K562 (cell line): ENCODE measurements at regions not wholly inside any gene's neighbourhood (a gene's known extent, or its start where the extent isn't known, plus 50 kb on each side); places are given as distances from the start of the nearest gene placed in this dataset.
A peak's percentile ranks its signal among the peaks of the same experiment; 100 is the strongest.

ENCODE experiments used
- ATAC-seq: fragments of 200-7000 bp; cut with Tn5 transposase; 3 replicates; pipeline ENCODE4 v1.9.1; 2020; ENCODE audit warnings: moderate library complexity
- BruUV-seq: library from RNA; stranded (reverse); fragments of 400-500 nt; replicated peaks from 2 replicates; lab custom pipeline; 2021; lab: Mats Ljungman, UMichigan
- CTCF ChIA-PET: fragments of 300-600 bp; formaldehyde crosslinking; extraction: SDS; loops from one replicate; lab custom pipeline; 2021; ENCODE audit warnings: low intra/inter-chr PET ratio; lab: Yijun Ruan, JAX
- POLR2A ChIA-PET: fragments of 300-600, 350-650 bp; sonication (Branson Sonifier 250); formaldehyde crosslinking; extraction: SDS; loops from one replicate; lab custom pipeline; 2021; ENCODE audit warnings: antibody characterized with exemption, inconsistent platforms; lab: Yijun Ruan, JAX
- DNase-seq, 4 experiments: peaks; one replicate each; pipeline versions ENCODE4 v3.0.0 to v3.0.0-alpha.2; 2011 to 2018; ENCODE audit warnings: low spot score in 3 of 4, mixed read lengths in 3 of 4; ENCODE audit errors: extremely low read depth in 1 of 4
- FAIRE-seq: peaks from 2 replicates; lab custom pipeline; 2011; peaks lifted over from hg19 to GRCh38; lab: Jason Lieb, UNC
- H2AFZ ChIP-seq: 2 replicates; pipeline ENCODE4 v1.6.0; 2011; ENCODE audit warnings: low read depth, low read length, control low read depth, inconsistent platforms
- H3K27ac ChIP-seq: fragments of 200-600 bp; 3 replicates; pipeline ENCODE4 v1.8.0; 2011; ENCODE audit warnings: low read depth, mild to moderate bottlenecking, control low read depth, inconsistent platforms, low read length, moderate library complexity, mixed read lengths; ENCODE audit errors: extremely low read depth
- H3K27me3 ChIP-seq, 2 experiments: fragments of 300-600 bp in 1 of 2; 2 replicates in 1 of 2; 3 replicates in 1 of 2; pipeline versions ENCODE4 v1.6.0 to v1.8.0; 2011; ENCODE audit warnings: inconsistent platforms in 2 of 2, low read length in 2 of 2, mild to moderate bottlenecking in 1 of 2, mixed read lengths in 1 of 2, moderate library complexity in 1 of 2; ENCODE audit not compliant: control insufficient read depth in 2 of 2, insufficient read depth in 2 of 2
- H3K36me3 ChIP-seq: fragments of 300-600 bp; 3 replicates; pipeline ENCODE4 v1.8.0; 2011; ENCODE audit warnings: mild to moderate bottlenecking, low read length, inconsistent platforms; ENCODE audit not compliant: control insufficient read depth, insufficient read depth
- H3K4me1 ChIP-seq, 2 experiments: fragments of 200-600 bp in 1 of 2; replicated peaks in 1 of 2; 2 replicates in 1 of 2; 3 replicates in 1 of 2; pipeline versions ENCODE4 v1.5.1 to v1.8.0; 2011; ENCODE audit warnings: inconsistent platforms in 2 of 2, low read length in 2 of 2, mild to moderate bottlenecking in 1 of 2, mixed read lengths in 1 of 2, moderate library complexity in 1 of 2; ENCODE audit not compliant: control insufficient read depth in 2 of 2, insufficient read depth in 2 of 2
- H3K4me2 ChIP-seq: 2 replicates; pipeline ENCODE4 v1.6.1; 2011; ENCODE audit warnings: low read length, control low read depth, inconsistent platforms, mixed read lengths; ENCODE audit not compliant: insufficient read depth
- H3K4me3 ChIP-seq: fragments of 200-600 bp; sonication (generic), shearing (Covaris generic); 2 replicates; pipeline ENCODE4 v1.5.1; 2016; ENCODE audit warnings: control low read depth, inconsistent platforms
- H3K79me2 ChIP-seq: fragments of 200-600 bp; 3 replicates; pipeline ENCODE4 v1.8.0; 2011; ENCODE audit warnings: low read length, inconsistent platforms; ENCODE audit not compliant: control insufficient read depth, insufficient read depth
- H3K9ac ChIP-seq, 2 experiments: 2 replicates each; pipeline versions ENCODE4 v1.6.0 to v1.6.1; 2011; ENCODE audit warnings: low read depth in 2 of 2, low read length in 2 of 2, control low read depth in 1 of 2, inconsistent platforms in 1 of 2, mild to moderate bottlenecking in 1 of 2, mixed read lengths in 1 of 2; ENCODE audit not compliant: insufficient read depth in 1 of 2
- H3K9me1 ChIP-seq: one replicate; pipeline ENCODE4 v1.6.0; 2011; ENCODE audit warnings: inconsistent platforms, mild to moderate bottlenecking, low read length, moderate library complexity; ENCODE audit not compliant: control insufficient read depth, insufficient read depth
- H3K9me3 ChIP-seq: replicated peaks from 2 replicates; pipeline ENCODE4 v1.5.1; 2011; ENCODE audit warnings: low read depth, low read length, inconsistent platforms; ENCODE audit not compliant: control insufficient read depth, insufficient read depth
- H4K20me1 ChIP-seq: replicated peaks from 2 replicates; pipeline ENCODE4 v1.6.1; 2011; ENCODE audit warnings: low read length, inconsistent platforms, mixed read lengths; ENCODE audit not compliant: control insufficient read depth, insufficient read depth
- BRCA1 ChIP-seq, 2 experiments: fragments of 450-650 bp in 1 of 2; sonication (generic) in 1 of 2; formaldehyde crosslinking in 1 of 2; IDR thresholded peaks; 2 replicates each; pipeline versions ENCODE4 v1.5.0 to v1.6.1; 2017 to 2020; ENCODE audit warnings: mild to moderate bottlenecking in 1 of 2, missing genetic modification reagents in 1 of 2
- CTCFL ChIP-seq: IDR thresholded peaks from 2 replicates; pipeline ENCODE4 v1.6.1; 2011; ENCODE audit warnings: borderline replicate concordance, low read depth, mild to moderate bottlenecking, moderate library complexity, low read length; ENCODE audit not compliant: insufficient read depth, poor library complexity, severe bottlenecking
- FOXM1 ChIP-seq, 2 experiments: fragments of 450-650 bp in 1 of 2; sonication (generic) in 1 of 2; formaldehyde crosslinking in 1 of 2; IDR thresholded peaks; 2 replicates each; pipeline versions ENCODE4 v1.6.1 to v1.9.0; 2017 to 2022; ENCODE audit warnings: low read depth in 2 of 2, mild to moderate bottlenecking in 2 of 2, missing genetic modification reagents in 1 of 2, moderate library complexity in 1 of 2
- NFYB ChIP-seq: IDR thresholded peaks from 2 replicates; pipeline ENCODE4 v1.6.1; 2011; ENCODE audit warnings: mild to moderate bottlenecking, moderate library complexity; ENCODE audit not compliant: insufficient read length; ENCODE audit errors: extremely low read depth
- OTX1 ChIP-seq: fragments of 450-650 bp; formaldehyde crosslinking; IDR thresholded peaks from 2 replicates; pipeline ENCODE4 v1.4.0; 2022; ENCODE audit warnings: mild to moderate bottlenecking
- PKNOX1 ChIP-seq: fragments of 450-650 bp; IDR thresholded peaks from 2 replicates; pipeline ENCODE4 v1.6.1; 2016
- RBM14 ChIP-seq: fragments of 200-400 bp; formaldehyde crosslinking; IDR thresholded peaks from 2 replicates; pipeline ENCODE4 v1.6.1; 2018; ENCODE audit warnings: low read depth, mild to moderate bottlenecking, low read length, moderate library complexity, borderline replicate concordance; ENCODE audit not compliant: insufficient read depth
- SIN3A ChIP-seq, 2 experiments: fragments of 150-350 bp in 1 of 2; IDR thresholded peaks; 2 replicates each; pipeline ENCODE4 v1.6.1; 2011 to 2016; ENCODE audit warnings: borderline replicate concordance in 2 of 2, low read depth in 2 of 2, low read length in 2 of 2, mild to moderate bottlenecking in 2 of 2, moderate library complexity in 2 of 2; ENCODE audit not compliant: control insufficient read depth in 1 of 2
- SP2 ChIP-seq: IDR thresholded peaks from 2 replicates; pipeline ENCODE4 v1.6.1; 2011; ENCODE audit warnings: mild to moderate bottlenecking, low read depth, low read length, moderate library complexity; ENCODE audit not compliant: poor library complexity, severe bottlenecking; ENCODE audit errors: extremely low read depth
- ZNF583 ChIP-seq: fragments of 250-450 bp; sonication (Bioruptor Pico); IDR thresholded peaks from 2 replicates; pipeline ENCODE4 v1.4.0; 2020
- ZNF766 ChIP-seq: fragments of 200-800 bp; sonication (Bioruptor generic); conservative IDR thresholded peaks from 2 replicates; pipeline ENCODE4 v1.6.1; 2016; ENCODE audit warnings: missing genetic modification characterization, missing compliant biosample characterization
- WGBS: fragments of 100-300 bp; shearing (Covaris generic); methylation state at CpG from one replicate; pipeline ENCODE4 v1.1.6; 2016; ENCODE audit warnings: low coverage, mixed read lengths; ENCODE audit not compliant: insufficient coverage; ENCODE audit errors: missing lambda C conversion rate; 5-methylcytosine and 5-hydroxymethylcytosine counted together
- in situ Hi-C: fragments of 300-500 bp; cut with MboI; formaldehyde crosslinking; loops from 4 replicates; pipeline ENCODE4 v1.15.0; 2018; ENCODE audit warnings: inconsistent platforms, mixed read lengths
- intact Hi-C: fragments of 100-400 bp; cut with micrococcal nuclease; formaldehyde crosslinking; loops from 2 replicates; pipeline ENCODE4 v1.14.2; 2022
- TF ChIP-seq, protein P1 (sequence below), 2 experiments: fragments of 450-650 bp; conservative IDR thresholded peaks; 2 replicates each; pipeline ENCODE4 v1.6.1; 2017; ENCODE audit warnings: mild to moderate bottlenecking in 2 of 2, moderate library complexity in 2 of 2

DNA sequence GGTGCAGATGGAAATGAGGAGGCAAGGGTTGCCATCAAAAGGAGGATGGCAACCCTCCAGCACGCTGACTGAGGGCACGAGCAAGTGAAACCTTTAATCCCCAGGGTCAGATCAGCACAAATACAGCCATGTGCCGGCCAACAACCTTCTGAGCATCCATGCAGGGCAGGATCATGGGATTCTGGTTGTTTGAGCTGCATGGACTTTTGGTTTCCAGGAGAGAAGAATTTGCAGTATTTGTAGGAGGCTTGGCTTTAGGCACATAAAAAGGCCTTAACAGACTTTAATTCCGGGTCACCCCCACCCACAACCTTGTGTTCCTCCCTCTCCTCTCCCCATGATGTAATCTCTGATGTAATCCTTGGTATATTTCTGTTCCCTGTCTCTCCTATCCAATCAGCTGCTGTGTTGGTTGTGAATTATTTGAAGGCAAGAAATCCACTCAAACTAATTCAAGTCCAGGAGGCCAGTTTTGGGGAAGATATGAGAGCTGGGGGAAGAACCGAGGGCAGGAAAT, 254.3 kb downstream of the SHQ1 start (continued):
- TF ChIP-seq NFYB (no peak), CTCFL (no peak)

GRCh38 chr3:72591522-72592421, 256.5 kb downstream of the SHQ1 start:
- no TSS peak for BruUV-seq
- POLR2A ChIA-PET: interaction anchor here (1.3 kb wide), 1 partner anchor 9 kb away, joined by 3 read pairs; no protein-coding TSS in a partner anchor
- ATAC-seq (peak; percentile 42), DNase-seq (peak; percentile 30 to 65 (median 36)), FAIRE-seq (peak; percentile 69)
- Histone ChIP-seq H3K9me3 (no peaks in the 10 kb centered on the region), H3K4me1 (peaks cover 29 to 37% of the 10 kb centered on the region in 2 experiments; a peak in 4 of 5 replicates), H3K9me1 (peaks cover 4% of the 10 kb centered on the region), H3K4me3 (no peak overlapping the region), H2AFZ (no peak overlapping the region), H3K36me3 (no peaks in the 10 kb centered on the region), H3K27me3 (no peaks in the 10 kb centered on the region), H4K20me1 (no peaks in the 10 kb centered on the region), H3K4me2 (no peak overlapping the region), H3K27ac (no peak overlapping the region), H3K9ac (peak overlapping the region in 1 of 2 experiments; percentile 76; a peak in 1 of 4 replicates), H3K79me2 (no peaks in the 10 kb centered on the region)
- 25% methylated on average over 14 of the region's 14 CpGs for WGBS
- in situ Hi-C loops: no loop called here
- CTCF ChIA-PET: no interaction called here
- intact Hi-C loops: loop anchor here (5.0 kb wide), 1 partner anchor 144 kb away; the partner anchor contains the start of gene RYBP
- TF ChIP-seq ZNF583 (CRISPR knock-in tag) (no peak), OTX1 (no peak), FOXM1 (IDR thresholded peaks at IDR 0.05; ENCODE audit: low read depth) (0 out of 2 replicates have a peak, but pooled peaks have one; percentile 15), FOXM1 (CRISPR knock-in tag; IDR thresholded peaks at IDR 0.05; ENCODE audit: low read depth) (no peak), SP2 (no peak), RBM14 (no peak), ZNF766 (CRISPR knock-in tag) (no peak), BRCA1 (IDR thresholded peaks at IDR 0.05) (no peak), BRCA1 (CRISPR knock-in tag; IDR thresholded peaks at IDR 0.05) (no peak), SIN3A (IDR thresholded peaks at IDR 0.05; ENCODE audit: borderline replicate concordance in 2 of 2, control insufficient read depth in 1 of 2, low read depth in 2 of 2, low read length in 2 of 2) (no peak), PKNOX1 (peak; percentile 62)
- TF ChIP-seq, protein P1, sequence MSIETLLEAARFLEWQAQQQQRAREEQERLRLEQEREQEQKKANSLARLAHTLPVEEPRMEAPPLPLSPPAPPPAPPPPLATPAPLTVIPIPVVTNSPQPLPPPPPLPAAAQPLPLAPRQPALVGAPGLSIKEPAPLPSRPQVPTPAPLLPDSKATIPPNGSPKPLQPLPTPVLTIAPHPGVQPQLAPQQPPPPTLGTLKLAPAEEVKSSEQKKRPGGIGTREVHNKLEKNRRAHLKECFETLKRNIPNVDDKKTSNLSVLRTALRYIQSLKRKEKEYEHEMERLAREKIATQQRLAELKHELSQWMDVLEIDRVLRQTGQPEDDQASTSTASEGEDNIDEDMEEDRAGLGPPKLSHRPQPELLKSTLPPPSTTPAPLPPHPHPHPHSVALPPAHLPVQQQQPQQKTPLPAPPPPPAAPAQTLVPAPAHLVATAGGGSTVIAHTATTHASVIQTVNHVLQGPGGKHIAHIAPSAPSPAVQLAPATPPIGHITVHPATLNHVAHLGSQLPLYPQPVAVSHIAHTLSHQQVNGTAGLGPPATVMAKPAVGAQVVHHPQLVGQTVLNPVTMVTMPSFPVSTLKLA (conservative IDR thresholded peaks at IDR 0.05): 0 out of 4 replicates have a peak, but pooled peaks of 1 of the 2 experiments have one; percentile 38
